ENCODE measurements at regions not wholly inside any gene's neighbourhood (a gene's known extent, or its start where the extent isn't known, plus 50 kb on each side); places are given as distances from the start of the nearest gene placed in this dataset.

DNA sequence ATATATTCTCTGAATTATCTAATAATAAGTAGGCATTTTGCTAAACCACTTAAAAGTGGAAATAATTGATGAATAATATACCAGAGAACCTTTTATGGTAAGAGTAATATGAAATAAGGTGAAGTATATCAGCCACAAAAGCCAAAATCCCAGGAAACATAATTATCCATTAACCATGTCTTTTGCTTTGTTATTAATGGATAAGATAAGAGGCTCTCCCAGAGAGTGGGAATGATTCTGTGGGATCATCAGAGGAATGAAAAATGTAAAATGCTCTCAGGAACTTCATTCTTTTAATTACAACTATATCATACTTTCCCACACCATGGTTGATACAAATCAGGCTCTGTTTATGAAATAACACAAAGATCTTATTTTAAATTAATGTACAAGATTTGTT is 391.7 kb upstream of the FZD8 start:
- no peak for TF ChIP-seq POLR2A (IDR thresholded peaks at IDR 0.05; ENCODE audit: low read depth, low read length)
- TF ChIP-seq POLR2AphosphoS5 (IDR thresholded peaks at IDR 0.05; ENCODE audit: low read depth, low read length): no peak
- no peak for TF ChIP-seq TAF1 (IDR thresholded peaks at IDR 0.05; ENCODE audit: low read depth, low read length)

All from GM12891 (cell line).